GM18499 (cell line): ENCODE measurements at regions not wholly inside any gene's neighbourhood (a gene's known extent, or its start where the extent isn't known, plus 50 kb on each side); places are given as distances from the start of the nearest gene placed in this dataset.

Source experiments
- ATAC-seq: cut with Tn5 transposase; IDR thresholded peaks from one replicate; pipeline ENCODE4 v1.9.1; 2021; ENCODE audit warnings: moderate number of reproducible peaks; ENCODE audit not compliant: insufficient read depth, unreplicated experiment

- ATAC-seq = no peak
Measured at GRCh38 chr4:127131527-127131926, 501.2 kb upstream of the INTU start.

DNA sequence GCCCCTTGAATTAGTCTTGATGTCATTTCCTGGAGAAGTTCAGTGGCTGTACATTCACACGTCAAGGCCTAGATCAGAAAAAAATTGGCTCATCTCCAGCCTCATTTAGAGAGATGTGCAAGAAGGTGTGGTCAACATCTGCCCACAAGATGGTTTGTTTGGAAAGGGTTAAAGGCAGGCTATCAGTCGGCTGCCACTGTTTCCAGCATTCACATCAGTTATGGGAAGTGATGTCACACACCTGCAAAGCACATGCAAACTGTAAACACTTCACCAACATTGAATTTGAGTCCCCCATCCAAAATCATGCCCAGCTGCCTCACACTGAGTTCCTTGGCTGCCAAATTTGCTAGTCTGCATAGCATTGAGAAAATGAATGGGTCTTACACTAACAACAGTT is 498.3 kb upstream of the INTU start:
- no peak for ATAC-seq

- no peak for ATAC-seq
Measured at GRCh38 chr4:127138586-127138985, 494.2 kb upstream of the INTU start.

- ATAC-seq = no peak
Measured at GRCh38 chr4:127139788-127140286, 492.9 kb upstream of the INTU start.

- no peak for ATAC-seq
Measured at GRCh38 chr4:127140306-127140705, 492.5 kb upstream of the INTU start.

DNA sequence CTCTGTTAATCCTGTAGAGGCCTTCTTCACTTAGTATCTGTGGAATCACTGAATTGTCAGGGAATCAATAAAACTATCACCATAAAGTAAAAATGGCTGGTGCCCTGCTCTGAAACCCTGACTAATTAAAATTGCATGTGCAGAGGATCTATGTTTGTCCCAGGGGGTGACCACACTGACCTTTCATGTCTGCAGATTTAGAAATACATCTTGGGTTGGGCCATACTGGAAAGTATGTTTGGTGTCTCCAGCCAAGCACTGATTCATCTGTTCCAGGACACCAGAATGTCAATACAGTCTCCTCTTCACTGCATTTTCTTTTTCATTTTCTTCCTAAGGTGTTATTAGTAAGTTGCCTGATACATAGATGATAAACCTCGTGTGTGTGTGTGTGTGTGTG is 490.9 kb upstream of the INTU start:
- ATAC-seq = no peak

DNA sequence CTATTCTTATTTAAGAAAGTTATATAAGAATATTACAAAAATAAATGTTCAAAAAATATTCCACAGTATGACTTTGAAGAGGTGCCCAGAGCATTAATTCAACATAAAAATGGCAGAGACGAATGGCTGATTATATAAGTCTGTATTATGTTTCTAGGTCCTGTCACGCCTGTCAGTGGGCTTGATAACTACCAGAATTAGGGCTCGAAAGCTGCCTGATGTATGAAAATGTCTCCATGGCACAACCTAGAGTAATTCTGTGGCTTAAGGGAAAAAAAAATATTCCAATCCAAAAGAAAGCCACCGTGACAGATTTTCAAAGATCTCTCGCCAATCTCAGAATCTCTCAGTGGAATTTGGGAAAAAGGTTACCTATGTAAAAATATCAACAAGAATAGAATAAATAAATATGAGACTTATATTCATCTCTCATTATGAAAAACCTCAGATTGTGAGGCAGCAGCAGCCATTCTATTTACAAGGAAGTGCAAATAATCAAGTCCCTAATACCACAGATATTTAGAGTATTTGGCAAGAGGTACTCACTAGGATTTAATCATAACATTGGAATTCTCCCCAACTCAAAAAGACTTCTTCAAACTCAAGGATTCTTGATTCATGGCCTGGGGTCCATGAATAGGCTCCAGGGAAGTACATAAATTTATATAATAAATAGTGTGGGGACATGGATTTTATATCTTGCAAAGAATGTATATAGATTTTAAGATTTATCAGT is 489.1 kb upstream of the INTU start:
- no peak for ATAC-seq

- no peak for ATAC-seq
Measured at GRCh38 chr4:127145006-127145540, 487.7 kb upstream of the INTU start.

- no peak for ATAC-seq
Measured at GRCh38 chr4:127148165-127148564, 484.6 kb upstream of the INTU start.

- no peak for ATAC-seq
Measured at GRCh38 chr4:127149086-127149485, 483.7 kb upstream of the INTU start.

DNA sequence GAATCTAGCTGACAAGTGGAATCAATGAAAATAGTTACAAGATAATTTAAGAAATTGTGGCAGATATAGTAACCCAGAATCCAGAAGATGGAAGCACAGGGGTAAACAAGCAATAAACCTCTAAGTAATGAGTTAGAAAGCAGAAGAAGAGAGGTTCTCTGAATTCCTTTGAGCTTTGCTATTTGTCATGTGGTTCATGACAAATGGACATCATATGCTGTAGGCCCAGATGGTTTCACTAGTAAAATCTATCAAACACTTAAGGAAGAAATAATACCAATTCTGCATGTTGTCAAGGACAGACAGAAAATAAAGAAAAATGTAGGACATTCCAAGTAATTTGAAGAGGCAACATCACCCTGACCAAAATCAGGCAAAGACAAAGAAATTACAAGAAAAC is 480.8 kb upstream of the INTU start:
- ATAC-seq = no peak

DNA sequence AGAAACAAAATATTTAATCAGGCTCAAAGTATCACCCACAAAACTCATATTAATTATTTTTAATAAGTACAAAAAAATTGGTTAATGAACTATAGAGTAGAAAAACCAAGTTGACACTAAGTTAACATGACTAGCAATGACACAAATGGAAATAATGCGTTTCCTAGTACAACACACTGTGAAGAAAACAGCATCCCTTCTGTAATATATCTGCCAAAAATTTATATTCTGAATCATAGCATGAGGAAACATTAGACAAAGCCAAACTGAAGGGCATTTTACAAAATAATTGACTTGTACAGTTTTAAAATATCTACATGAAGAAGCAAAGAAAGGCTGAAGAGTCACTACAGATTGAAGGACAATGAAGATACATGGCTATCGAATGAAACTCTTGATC is 477.6 kb upstream of the INTU start:
- no peak for ATAC-seq

- no peak for ATAC-seq
Measured at GRCh38 chr4:127155555-127155954, 477.2 kb upstream of the INTU start.

DNA sequence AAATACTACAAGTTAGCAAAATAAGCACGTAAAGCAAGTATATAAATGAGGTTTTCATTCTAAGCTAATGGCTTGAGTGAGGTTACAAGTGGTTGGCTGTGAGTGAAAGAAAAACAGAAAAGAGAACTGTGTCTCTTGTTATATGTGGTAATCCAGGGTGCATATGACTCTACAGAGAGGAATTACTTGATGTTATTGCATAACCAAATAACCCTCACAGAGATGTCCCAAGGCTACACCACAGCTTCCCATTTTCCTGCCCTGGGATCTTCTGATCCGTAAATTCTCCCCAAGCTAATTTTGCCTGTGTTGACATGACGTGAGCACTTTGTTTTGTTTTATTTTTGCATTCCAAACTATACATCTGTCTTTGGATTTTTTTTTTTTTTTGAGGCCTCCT is 470.0 kb upstream of the INTU start:
- no peak for ATAC-seq

- no peak for ATAC-seq
Measured at GRCh38 chr4:127165971-127166370, 466.8 kb upstream of the INTU start.

DNA sequence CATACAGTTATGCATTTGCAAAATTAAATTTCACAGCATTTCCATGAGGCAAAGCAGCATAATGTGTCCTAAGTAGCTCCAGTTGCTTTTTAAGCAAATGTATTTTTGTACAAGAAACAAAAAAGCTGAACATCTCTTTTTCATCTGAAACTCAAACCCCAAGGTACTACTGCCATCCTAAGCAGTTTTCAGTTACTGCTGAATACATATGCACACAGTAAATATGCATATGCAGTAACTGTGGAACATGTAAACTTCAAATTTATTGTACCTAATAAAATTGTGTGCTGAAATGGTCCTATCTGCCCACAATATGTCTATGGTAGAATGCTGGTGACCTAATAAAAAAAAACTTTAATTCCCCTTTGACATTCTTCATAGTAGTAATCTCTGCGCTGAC is 458.6 kb upstream of the INTU start:
- no peak for ATAC-seq

DNA sequence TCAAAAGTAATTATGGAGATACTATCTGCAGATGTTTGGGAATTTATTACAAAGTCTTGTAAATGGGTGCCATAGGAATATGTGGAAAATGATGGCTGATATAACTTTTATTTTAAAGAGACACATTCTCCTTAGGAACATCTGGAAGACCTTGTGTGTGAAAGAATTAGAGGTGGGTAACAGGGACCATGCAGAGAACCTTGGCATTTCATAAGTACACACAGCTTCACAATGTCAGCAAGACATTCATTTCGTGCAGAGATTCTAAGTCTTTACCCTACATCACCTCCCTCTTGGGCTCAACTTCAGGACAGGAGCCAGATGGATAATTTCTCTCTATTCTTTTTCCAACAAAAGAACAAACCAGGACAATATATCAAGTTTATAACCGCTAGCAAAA is 458.1 kb upstream of the INTU start:
- ATAC-seq = no peak

- ATAC-seq = no peak
Measured at GRCh38 chr4:127179256-127180087, 453.3 kb upstream of the INTU start.

DNA sequence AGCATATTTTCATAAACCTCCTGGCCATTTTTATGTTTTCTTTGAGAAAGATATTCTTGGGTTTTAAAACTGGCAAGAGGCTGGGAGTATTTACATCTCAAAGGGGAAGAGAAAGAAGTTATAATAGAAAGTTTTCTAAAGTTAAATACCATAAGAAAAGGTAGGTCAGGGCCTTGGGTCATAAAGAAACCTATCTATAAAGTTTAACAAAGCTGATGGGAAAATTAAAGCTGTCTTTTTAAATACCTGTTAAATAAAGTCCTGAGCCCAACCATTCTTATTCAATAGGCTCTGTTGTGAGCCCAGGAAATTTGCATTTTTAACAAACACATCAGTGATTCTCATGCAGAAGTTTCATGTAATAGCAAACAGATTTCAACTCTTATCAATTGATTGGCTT is 451.8 kb upstream of the INTU start:
- ATAC-seq = no peak

- ATAC-seq = no peak
Measured at GRCh38 chr4:127182687-127183086, 450.1 kb upstream of the INTU start.

- no peak for ATAC-seq
Measured at GRCh38 chr4:127188847-127189246, 443.9 kb upstream of the INTU start.
